IPS DF 19.7 (cell line): ENCODE measurements at regions not wholly inside any gene's neighbourhood (a gene's known extent, or its start where the extent isn't known, plus 50 kb on each side); places are given as distances from the start of the nearest gene placed in this dataset.

ENCODE experiments used
- DNase-seq: peaks from one replicate; pipeline ENCODE4 v3.0.0-alpha.2; 2013; ENCODE audit warnings: low read depth, low spot score

GRCh38 chr14:56745097-56745496, 65.2 kb downstream of the OTX2 start:
- DNase-seq = no peak

DNA sequence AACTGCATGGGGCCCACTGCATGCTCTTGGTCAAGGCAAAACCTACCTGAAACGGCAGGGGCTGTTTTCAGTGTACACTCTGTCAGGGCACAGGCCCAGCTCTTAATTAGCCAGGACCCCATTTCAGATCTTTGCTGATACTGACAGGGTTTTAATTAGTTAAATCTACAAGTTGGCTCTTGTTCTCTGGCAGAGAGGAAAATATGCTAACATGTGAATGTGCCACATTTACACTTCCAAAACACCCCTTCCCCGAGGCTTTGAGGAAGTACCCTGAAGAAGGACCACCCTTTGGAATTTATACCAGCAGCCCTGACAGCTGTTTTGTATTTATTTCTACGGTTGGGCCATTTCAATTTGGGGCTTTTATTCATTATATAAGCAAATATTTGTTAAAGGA, 66.3 kb downstream of the OTX2 start:
- DNase-seq = no peak

DNA sequence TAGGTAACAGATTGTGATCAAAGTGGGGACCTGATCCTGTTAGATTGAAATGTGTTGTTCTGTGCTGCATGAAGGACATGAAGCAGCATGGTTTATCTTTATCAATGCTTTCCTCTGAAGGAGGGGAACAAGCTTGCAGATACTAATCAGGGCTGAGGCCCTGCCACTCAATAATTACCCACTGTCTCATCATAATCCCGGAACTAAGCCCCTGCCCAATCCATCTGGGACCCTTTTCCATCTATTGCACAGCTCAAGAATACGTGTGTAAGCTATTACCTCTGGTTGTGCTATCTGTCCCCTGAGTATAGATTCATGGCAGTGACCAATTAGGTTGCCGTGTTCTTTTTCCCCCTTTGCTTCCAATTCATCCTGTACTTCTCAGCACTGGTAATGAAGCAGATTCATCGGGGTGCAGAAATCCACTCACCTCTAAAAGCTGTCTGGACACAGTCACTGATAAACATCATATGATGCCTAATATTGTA, 67.8 kb downstream of the OTX2 start:
- DNase-seq = no peak

DNA sequence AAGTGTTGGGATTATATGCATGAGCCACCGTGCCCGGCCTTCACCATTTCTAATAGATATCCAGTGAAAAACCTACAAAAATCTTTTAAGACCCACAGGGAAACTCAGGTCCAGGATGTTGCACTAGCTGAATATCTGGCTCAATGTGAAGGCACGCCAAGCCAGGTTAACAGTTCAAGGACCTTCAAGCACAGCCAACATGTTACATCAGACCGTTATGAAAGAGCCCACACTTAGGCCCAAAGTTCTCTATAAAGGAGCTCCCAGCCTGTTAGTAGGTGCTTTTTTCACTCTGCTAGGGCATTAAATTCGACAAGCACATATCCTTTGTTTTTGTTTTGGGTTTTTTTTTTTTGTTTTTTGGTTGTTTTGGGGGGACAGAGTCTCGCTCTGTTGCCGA, 69.0 kb downstream of the OTX2 start:
- no peak for DNase-seq

GRCh38 chr14:56738020-56738419, 72.3 kb downstream of the OTX2 start:
- DNase-seq = no peak

- DNase-seq = peak; percentile 59
Observed at GRCh38 chr14:56733396-56733795, 76.9 kb downstream of the OTX2 start.

DNA sequence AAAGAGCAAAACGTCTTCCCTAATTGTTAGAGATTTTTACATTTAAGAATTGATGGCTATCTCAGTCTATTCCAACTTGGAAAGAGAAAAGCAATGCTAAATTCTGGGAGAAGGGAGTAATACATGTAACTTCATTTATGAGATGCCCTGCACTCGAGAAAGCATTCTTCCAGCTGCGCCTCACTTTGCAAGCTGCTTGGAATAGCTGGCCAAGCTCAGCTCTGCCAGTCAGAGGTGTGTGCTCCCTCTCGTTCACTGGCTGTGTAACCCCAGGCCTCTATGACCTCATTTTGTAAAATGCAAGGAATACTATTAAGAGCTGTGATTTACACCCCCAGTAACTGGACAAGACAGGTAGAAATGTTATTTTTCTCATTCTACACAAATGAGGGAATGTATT, 79.1 kb downstream of the OTX2 start:
- DNase-seq = no peak

DNA sequence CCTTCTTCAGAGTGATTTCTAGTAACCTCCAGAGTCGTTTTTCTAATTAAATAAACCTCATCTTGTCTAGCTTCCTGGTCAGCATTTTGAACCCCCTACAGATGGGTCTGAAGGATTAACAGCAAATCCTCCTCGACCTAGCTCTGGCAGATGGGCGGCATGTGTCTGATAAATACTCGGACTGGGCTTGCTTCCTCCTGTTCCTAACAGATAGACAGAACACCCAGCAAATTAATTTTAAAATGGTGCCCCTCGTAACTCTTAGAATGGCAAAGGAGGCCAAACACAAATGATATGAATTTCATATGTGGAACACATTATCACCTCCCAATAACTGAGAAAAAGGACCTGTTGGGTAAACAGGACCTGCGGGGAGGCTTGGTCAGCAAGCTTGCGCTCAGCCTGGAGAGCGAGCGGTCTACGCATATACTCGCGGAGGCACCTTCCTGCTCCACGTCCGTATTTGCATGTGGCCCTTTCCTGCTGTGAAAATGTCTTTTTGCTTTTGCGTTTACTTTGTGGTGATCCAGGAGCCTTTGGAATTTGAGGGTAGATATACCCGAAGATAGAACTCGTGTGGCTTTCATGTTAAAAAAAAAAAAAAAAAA, 79.6 kb downstream of the OTX2 start:
- DNase-seq = no peak

- no peak for DNase-seq
Observed at GRCh38 chr14:56724013-56724412, 86.3 kb downstream of the OTX2 start.

DNA sequence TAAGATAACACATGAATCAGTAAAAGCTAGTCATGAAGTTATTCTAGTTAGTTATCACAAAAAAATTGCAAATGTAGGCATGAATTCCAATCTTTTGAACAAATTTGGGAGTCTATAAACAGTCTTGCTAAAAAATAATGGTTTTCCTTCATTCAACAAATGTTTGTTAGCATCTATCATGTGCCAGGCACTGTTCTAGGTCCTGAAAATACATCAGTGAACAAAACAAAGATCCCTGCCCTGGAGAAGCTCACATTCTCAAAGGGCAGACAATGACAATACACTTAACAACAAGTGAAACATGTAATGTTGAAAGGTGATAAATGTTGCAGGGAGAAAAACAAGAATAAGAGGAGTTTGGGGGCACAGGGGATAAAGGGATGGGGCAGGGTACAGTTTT, 86.9 kb downstream of the OTX2 start:
- DNase-seq = no peak

DNA sequence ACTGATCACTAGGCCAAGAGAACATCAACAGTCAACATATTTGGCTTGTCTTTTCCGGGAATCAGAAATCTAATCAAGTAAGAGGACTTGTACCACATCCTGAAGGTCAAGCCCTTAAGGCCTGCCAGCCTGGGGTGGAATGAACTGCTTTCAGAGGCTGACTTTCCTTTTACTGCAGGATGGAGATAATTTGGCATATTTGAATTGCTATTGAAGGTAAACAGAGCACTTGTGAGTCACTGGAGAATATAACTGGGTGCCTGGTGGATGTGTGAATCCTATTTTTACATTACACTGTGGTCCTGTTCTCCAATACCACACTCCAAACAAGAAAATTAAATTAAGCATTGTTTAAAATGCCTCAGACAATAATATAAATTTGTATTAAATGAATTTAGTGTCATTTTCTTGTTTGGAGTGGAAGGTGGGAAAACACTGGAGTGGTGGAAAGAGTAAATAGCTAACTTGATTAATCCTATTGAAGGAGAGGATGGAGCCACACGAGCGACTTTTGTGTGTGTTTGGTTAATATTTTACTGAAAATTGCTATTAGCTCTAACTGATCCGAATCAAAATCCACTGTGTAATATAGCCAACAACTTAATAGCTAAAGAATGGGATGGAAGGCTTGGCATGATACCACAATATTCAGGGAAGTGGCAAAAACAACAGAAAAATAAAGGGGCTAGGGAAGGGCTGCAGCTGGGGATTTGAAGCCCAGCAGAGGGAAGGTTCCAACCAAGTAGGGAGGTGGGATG, 89.4 kb downstream of the OTX2 start:
- DNase-seq = no peak

- no peak for DNase-seq
Observed at GRCh38 chr14:56718312-56718711, 92.0 kb downstream of the OTX2 start.

GRCh38 chr14:56716705-56717104, 93.6 kb downstream of the OTX2 start:
- DNase-seq = no peak

DNA sequence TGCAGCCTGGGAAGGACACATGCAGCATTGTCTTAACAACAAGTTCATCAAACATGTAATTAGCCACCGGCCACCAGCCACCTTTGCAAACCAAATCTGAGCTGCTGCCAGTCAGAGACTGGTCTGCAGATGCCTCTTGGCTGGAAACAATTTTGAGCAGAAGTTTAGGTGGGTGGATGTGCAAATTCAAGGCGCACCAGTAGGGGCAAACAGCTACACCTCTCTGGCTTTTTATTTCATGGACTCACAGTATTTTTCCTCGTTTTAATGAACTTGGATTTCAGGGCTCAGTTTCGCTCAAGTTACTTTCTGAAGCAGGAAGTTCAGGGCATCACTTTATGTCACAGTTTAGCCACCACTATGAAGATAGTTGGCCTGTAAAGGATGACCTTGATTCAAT, 94.3 kb downstream of the OTX2 start:
- no peak for DNase-seq

DNA sequence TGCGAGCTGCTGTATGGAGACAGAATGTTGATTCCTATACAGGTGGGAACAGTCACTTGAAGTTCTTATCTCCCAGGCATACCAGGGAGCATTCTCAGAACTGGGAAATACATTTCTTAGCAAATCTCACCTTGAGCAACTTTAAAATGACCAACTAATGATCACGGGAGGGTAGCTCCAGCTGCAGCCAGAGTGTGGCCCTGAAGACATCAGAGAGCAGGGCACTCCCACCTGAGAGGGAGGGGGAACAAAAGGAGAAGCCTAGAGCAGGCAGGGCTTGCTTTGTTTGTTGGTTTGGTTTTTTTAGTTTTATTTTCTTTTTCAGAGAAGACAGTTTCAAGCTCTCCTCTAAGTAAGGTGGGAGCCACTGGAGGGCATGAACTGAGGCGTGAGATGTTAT, 101.1 kb downstream of the OTX2 start:
- DNase-seq = no peak

- no peak for DNase-seq
Observed at GRCh38 chr14:56708704-56709103, 101.6 kb downstream of the OTX2 start.

- no peak for DNase-seq
Observed at GRCh38 chr14:56703947-56704346, 106.3 kb downstream of the OTX2 start.

- no peak for DNase-seq
Observed at GRCh38 chr14:56702515-56702914, 107.8 kb downstream of the OTX2 start.
